ENCODE measurements at regions not wholly inside any gene's neighbourhood (a gene's known extent, or its start where the extent isn't known, plus 50 kb on each side); places are given as distances from the start of the nearest gene placed in this dataset.

DNA sequence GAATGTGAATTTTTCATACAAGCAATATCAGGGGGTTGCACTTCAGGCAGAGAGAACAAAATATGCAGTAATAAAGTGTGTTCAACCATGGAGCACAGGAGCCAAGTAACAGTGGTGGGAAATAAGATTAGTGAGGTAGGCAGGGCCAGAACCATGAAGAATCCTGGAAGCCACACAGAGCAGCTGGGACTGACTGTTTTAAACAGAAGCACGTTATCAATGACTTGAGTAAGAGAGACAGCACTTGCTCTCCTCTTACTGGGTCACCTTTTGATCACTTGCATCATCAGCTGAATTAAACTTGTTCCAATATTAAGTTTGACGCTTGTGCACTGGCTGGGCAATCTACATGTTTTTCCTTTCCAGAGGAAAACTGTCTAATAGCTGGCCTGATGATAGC lies 238.5 kb downstream of the TBX18 start:
- TF ChIP-seq, protein P1, sequence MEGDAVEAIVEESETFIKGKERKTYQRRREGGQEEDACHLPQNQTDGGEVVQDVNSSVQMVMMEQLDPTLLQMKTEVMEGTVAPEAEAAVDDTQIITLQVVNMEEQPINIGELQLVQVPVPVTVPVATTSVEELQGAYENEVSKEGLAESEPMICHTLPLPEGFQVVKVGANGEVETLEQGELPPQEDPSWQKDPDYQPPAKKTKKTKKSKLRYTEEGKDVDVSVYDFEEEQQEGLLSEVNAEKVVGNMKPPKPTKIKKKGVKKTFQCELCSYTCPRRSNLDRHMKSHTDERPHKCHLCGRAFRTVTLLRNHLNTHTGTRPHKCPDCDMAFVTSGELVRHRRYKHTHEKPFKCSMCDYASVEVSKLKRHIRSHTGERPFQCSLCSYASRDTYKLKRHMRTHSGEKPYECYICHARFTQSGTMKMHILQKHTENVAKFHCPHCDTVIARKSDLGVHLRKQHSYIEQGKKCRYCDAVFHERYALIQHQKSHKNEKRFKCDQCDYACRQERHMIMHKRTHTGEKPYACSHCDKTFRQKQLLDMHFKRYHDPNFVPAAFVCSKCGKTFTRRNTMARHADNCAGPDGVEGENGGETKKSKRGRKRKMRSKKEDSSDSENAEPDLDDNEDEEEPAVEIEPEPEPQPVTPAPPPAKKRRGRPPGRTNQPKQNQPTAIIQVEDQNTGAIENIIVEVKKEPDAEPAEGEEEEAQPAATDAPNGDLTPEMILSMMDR (IDR thresholded peaks at IDR 0.05) = no peak
- no peak for TF ChIP-seq POLR2A (IDR thresholded peaks at IDR 0.05)
